ENCODE measurements at regions not wholly inside any gene's neighbourhood (a gene's known extent, or its start where the extent isn't known, plus 50 kb on each side); places are given as distances from the start of the nearest gene placed in this dataset.

GRCh38 chr7:33804140-33804660 is 101.1 kb upstream of the BMPER start:
- no peaks in the 10 kb centered on the region for H4K20me1 ChIP-seq (ENCODE audit: insufficient read depth, low read length)
- DNase-seq: no peak
- no peak overlapping the region for H2AFZ ChIP-seq (ENCODE audit: low read depth, low read length)
- no peak for ATAC-seq (ENCODE audit: insufficient read depth, low read depth)
- H3K9ac ChIP-seq (ENCODE audit: low read depth, low read length): no peak overlapping the region
- no peaks in the 10 kb centered on the region for H3K4me1 ChIP-seq (ENCODE audit: insufficient read depth, low read length)
- no peak overlapping the region for H3K4me2 ChIP-seq (ENCODE audit: insufficient read depth, low read length)
- H3K27me3 ChIP-seq (ENCODE audit: insufficient read depth, low read length, poor library complexity): no peaks in the 10 kb centered on the region
- H3K4me3 ChIP-seq (ENCODE audit: low read depth in 1 of 2, low read length in 2 of 2): no peak overlapping the region
- H3K9me3 ChIP-seq (ENCODE audit: insufficient read depth, low read length, severe bottlenecking): no peaks in the 10 kb centered on the region
- no peak overlapping the region for H3K27ac ChIP-seq (ENCODE audit: low read length)
- H3K79me2 ChIP-seq (ENCODE audit: insufficient read depth, low read length): no peaks in the 10 kb centered on the region
- TF ChIP-seq EZH2 (IDR thresholded peaks at IDR 0.05; ENCODE audit: borderline replicate concordance, low read depth, low read length, severe bottlenecking): no peak
- no peak for TF ChIP-seq CTCF (IDR thresholded peaks at IDR 0.05; ENCODE audit: borderline replicate concordance, extremely low read depth, low read length, poor library complexity, severe bottlenecking)
- H3K36me3 ChIP-seq (ENCODE audit: insufficient read depth, low read length): no peaks in the 10 kb centered on the region

- Histone ChIP-seq H2AFZ (ENCODE audit: low read depth, low read length) (no peak overlapping the region), H4K20me1 (ENCODE audit: insufficient read depth, low read length) (no peaks in the 10 kb centered on the region), H3K9me3 (ENCODE audit: insufficient read depth, low read length, severe bottlenecking) (no peaks in the 10 kb centered on the region), H3K27ac (ENCODE audit: low read length) (no peak overlapping the region), H3K9ac (ENCODE audit: low read depth, low read length) (no peak overlapping the region), H3K79me2 (ENCODE audit: insufficient read depth, low read length) (no peaks in the 10 kb centered on the region), H3K4me2 (ENCODE audit: insufficient read depth, low read length) (no peak overlapping the region), H3K4me3 (ENCODE audit: low read depth in 1 of 2, low read length in 2 of 2) (no peak overlapping the region), H3K27me3 (ENCODE audit: insufficient read depth, low read length, poor library complexity) (no peaks in the 10 kb centered on the region), H3K36me3 (ENCODE audit: insufficient read depth, low read length) (no peaks in the 10 kb centered on the region), H3K4me1 (ENCODE audit: insufficient read depth, low read length) (no peaks in the 10 kb centered on the region)
- DNase-seq (no peak), ATAC-seq (ENCODE audit: insufficient read depth, low read depth) (no peak)
- TF ChIP-seq CTCF (IDR thresholded peaks at IDR 0.05; ENCODE audit: borderline replicate concordance, extremely low read depth, low read length, poor library complexity, severe bottlenecking) (no peak), EZH2 (IDR thresholded peaks at IDR 0.05; ENCODE audit: borderline replicate concordance, low read depth, low read length, severe bottlenecking) (no peak)
Observed at GRCh38 chr7:33805630-33806233, 99.6 kb upstream of the BMPER start.

GRCh38 chr7:33806298-33807154 is 98.8 kb upstream of the BMPER start:
- Histone ChIP-seq H3K4me3 (ENCODE audit: low read depth in 1 of 2, low read length in 2 of 2) (no peak overlapping the region), H3K36me3 (ENCODE audit: insufficient read depth, low read length) (no peaks in the 10 kb centered on the region), H3K79me2 (ENCODE audit: insufficient read depth, low read length) (no peaks in the 10 kb centered on the region), H3K9me3 (ENCODE audit: insufficient read depth, low read length, severe bottlenecking) (no peaks in the 10 kb centered on the region), H3K4me2 (ENCODE audit: insufficient read depth, low read length) (no peak overlapping the region), H3K4me1 (ENCODE audit: insufficient read depth, low read length) (no peaks in the 10 kb centered on the region), H3K9ac (ENCODE audit: low read depth, low read length) (no peak overlapping the region), H3K27ac (ENCODE audit: low read length) (no peak overlapping the region), H3K27me3 (ENCODE audit: insufficient read depth, low read length, poor library complexity) (no peaks in the 10 kb centered on the region), H2AFZ (ENCODE audit: low read depth, low read length) (no peak overlapping the region), H4K20me1 (ENCODE audit: insufficient read depth, low read length) (no peaks in the 10 kb centered on the region)
- ATAC-seq (ENCODE audit: insufficient read depth, low read depth) (no peak), DNase-seq (no peak)
- TF ChIP-seq CTCF (IDR thresholded peaks at IDR 0.05; ENCODE audit: borderline replicate concordance, extremely low read depth, low read length, poor library complexity, severe bottlenecking) (no peak), EZH2 (IDR thresholded peaks at IDR 0.05; ENCODE audit: borderline replicate concordance, low read depth, low read length, severe bottlenecking) (no peak)
